ENCODE measurements at regions not wholly inside any gene's neighbourhood (a gene's known extent, or its start where the extent isn't known, plus 50 kb on each side); places are given as distances from the start of the nearest gene placed in this dataset.
"Not testable (repeated sequence)": the region's sequence is repeated elsewhere in the genome, so short reads cannot be mapped to it uniquely, and the experiment has no call there.

GRCh38 chr6:23752414-23752813 lies 373.6 kb upstream of the NRSN1 start:
- no peak for DNase-seq (ENCODE audit: low spot score)

DNA sequence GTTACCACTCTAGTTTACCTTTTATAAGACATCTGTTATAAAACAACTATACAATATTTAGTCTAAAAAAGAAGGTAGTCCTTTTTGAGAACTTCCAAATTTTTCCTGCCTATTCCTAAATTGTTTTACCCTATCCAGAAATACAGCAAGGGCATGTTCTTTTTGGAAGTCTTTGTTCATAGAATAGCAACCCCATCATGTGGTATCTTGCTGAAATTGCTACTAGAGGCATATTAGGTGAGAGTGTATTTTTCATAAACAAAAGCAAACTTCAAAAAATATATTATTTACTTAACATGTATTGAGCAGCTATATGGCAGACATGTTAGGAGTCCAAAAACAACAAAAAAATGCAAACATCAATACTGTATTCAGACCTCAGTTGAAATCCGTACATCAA lies 371.8 kb upstream of the NRSN1 start:
- DNase-seq (ENCODE audit: low spot score) = no peak

DNA sequence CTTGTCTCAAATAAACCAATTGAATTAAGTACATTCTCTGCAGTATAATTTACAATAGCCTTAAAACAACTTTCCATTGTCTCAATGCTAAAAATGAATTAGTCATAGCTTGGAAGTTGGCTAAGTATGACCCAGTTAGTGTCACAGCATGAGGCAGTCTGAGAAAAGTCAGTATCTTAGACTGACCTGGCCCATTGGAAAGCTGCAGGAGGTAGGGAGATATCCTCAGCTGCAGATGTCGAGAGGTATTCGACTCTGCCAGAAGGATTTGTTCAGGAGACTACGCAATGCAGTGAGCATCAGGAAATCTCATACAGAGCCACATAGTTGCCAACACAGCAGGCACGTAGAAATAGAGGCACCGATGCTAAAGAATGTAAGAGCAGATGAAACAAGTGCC lies 350.9 kb upstream of the NRSN1 start:
- no peak for DNase-seq (ENCODE audit: low spot score)

- DNase-seq (ENCODE audit: low spot score) = no peak
Measured at GRCh38 chr6:23783901-23784300, 342.1 kb upstream of the NRSN1 start.

GRCh38 chr6:23784301-23784919 lies 341.6 kb upstream of the NRSN1 start:
- no peak for DNase-seq (ENCODE audit: low spot score)

DNA sequence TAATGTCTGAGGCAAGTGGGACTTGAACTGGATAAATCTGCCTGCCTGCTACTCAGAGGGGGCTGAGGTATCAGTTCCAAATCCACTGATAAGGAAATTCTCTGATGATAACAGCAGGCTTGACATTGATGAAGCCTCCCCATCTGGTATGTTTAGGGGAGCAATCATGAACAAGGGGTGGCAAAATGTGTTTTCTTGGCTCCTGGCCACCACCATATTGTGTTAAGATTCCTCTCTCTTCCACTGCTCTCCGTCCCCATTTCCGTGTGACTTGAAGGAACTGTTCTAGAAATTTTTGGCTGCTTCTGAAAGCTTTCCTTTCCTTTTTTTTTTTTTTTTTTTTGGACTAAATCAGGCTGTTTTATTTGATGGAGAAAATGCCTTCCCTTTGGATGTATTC lies 335.3 kb upstream of the NRSN1 start:
- no peak for DNase-seq (ENCODE audit: low spot score)

DNA sequence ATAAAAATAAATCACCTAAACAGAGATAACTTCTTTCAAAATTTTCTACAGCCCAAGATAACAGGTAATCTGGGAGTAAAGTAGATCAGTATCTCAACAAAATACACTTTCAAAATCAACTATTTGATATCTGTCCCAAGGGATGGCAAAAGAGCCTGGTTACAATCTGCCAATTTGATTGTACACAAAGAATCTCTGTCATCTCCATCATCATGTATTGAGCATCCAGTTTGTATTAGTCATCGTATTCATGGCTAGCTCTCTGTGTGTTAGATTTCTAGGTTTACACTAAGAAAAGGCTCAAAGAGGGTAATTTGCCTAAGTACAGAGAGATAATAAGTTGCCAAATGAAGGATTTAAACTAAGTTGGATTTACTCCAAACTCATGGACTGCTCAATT lies 329.0 kb upstream of the NRSN1 start:
- DNase-seq (ENCODE audit: low spot score) = no peak

- DNase-seq (ENCODE audit: low spot score) = not testable (repeated sequence)
Measured at GRCh38 chr6:23804289-23804688, 321.7 kb upstream of the NRSN1 start.

DNA sequence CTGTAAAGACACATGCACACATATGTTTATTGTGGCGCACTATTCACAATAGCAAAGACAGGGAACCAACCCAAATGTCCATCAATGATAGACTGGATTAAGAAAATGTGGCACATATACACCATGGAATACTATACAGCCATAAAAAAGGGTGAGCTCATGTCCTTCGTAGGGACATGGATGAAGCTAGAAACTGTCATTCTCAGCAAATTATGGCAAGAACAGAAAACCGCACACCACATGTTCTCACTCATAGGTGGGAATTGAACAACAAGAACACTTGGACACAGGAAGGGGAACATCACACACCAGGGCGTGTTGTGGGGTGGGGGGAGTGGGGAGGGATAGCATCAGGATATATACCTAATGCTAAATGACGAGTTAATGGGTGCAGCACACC lies 304.9 kb upstream of the NRSN1 start:
- DNase-seq (ENCODE audit: low spot score) = not testable (repeated sequence)

GRCh38 chr6:23823421-23823820 lies 302.6 kb upstream of the NRSN1 start:
- no peak for DNase-seq (ENCODE audit: low spot score)

DNA sequence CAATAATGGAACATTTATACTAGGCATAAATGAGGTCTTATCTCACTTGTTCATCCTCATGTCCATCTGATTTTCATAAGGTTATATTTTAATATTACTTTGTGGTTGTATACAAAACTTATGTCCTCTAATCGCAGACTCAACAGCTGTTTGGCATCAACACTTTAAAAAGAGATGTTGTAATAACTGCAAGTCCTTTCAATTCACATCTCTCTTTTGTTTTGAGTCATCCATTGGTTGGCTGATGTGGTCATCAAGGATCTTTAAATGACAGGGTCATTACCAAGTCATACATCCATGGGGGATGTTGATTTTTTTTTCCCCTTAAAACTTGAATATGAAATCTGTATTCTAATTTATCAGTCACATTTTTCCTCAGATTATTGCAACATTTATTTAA lies 299.4 kb upstream of the NRSN1 start:
- no peak for DNase-seq (ENCODE audit: low spot score)

GRCh38 chr6:23828861-23829260 lies 297.2 kb upstream of the NRSN1 start:
- no peak for DNase-seq (ENCODE audit: low spot score)

DNA sequence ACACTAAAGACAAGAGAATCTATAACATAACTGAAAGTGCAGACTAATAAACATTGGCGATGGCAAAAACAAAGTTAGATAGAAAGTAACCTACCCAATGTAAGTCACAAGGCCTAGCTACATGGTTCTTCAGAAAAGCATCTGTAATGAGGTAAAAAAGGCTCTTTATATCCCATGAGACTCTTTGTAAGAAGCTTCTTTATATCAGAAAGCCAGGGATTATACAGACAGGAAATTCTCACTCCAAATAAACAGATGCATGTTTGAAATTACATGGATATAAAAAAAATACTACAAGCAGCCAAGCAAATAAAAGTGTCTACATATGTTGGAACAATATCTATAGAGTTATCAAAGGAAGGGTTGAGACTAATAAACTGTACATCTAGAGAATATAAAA lies 284.9 kb upstream of the NRSN1 start:
- no peak for DNase-seq (ENCODE audit: low spot score)

GRCh38 chr6:23842760-23843159 lies 283.3 kb upstream of the NRSN1 start:
- DNase-seq (ENCODE audit: low spot score) = no peak

DNA sequence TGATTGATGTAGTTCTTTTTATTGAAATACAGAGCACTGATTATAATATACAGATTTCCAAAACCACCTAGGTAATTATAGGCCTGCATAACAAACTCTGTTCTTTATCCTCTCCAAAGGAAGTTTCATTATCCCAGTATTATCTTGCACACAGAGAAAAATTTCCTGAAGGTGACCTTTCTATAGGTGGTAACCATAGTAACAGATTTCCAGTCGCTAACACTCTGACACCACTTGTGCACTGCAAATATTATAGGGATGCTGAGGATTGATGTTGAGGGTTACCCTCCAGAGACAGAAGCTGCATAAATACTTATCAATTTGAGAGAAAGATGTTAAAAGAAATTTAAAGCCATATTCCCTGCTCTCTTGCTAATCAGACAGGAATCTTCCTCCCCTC lies 274.5 kb upstream of the NRSN1 start:
- DNase-seq (ENCODE audit: low spot score) = no peak

GRCh38 chr6:23853566-23854133 lies 272.4 kb upstream of the NRSN1 start:
- not testable (repeated sequence) for DNase-seq (ENCODE audit: low spot score)

DNA sequence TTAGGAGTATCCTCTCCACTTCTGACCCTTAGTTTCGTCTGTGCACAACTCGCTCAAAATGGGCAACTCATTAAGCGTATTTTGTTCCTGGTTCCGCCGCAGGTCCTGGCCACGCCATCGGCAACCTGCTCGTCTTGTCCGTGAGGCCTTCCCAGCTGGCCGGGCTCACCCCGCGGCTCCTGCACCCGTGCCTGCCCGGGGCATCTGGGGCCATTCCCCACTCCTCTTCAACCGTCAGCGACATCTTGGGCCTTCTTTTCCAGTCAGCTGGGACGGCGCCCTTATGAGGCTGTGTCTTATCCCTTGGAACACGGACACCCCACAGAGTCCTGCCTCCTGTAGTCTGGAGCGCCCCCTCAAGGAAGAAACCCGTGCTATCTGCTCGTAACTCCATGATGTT lies 271.9 kb upstream of the NRSN1 start:
- not testable (repeated sequence) for DNase-seq (ENCODE audit: low spot score)

GRCh38 chr6:23855497-23856116 lies 270.4 kb upstream of the NRSN1 start:
- DNase-seq (ENCODE audit: low spot score) = no peak

- DNase-seq (ENCODE audit: low spot score) = no peak
Measured at GRCh38 chr6:23870496-23870895, 255.5 kb upstream of the NRSN1 start.

GRCh38 chr6:23873161-23873560 lies 252.9 kb upstream of the NRSN1 start:
- DNase-seq (ENCODE audit: low spot score) = no peak

GRCh38 chr6:23875006-23875405 lies 251.0 kb upstream of the NRSN1 start:
- DNase-seq (ENCODE audit: low spot score) = no peak

- DNase-seq (ENCODE audit: low spot score) = no peak
Measured at GRCh38 chr6:23879816-23880215, 246.2 kb upstream of the NRSN1 start.

DNA sequence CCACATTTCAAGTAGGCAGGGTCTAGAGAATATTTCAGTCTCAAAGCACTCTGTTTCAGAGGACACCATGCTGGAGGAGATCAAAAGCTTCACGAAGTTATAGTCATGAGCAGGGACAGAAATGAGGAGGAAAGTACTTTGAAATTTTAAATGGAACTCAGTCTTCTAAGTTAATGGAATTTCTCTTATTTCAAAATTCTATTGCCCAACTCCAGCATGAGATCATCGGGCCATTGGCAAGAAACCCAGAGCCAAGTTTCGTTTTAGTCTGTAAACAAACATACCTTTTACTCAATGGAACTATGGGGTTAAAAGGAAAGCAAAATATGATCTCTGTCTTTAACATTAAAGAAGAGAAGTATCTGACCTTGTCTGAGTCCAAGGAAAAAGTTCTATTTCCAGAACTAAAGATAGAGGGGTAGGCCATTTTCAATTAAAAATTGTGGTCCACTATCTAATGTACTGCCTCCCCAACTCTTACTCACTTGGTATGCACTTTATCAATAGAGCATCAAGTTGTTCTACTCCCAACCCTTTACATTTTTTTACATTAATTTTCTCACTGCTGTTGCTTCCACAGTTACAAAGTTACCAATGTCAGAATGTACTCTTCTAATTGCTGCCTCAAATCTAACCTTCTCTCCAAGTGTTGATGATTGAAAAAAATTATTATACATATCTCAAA lies 235.3 kb upstream of the NRSN1 start:
- DNase-seq (ENCODE audit: low spot score) = no peak

Data from ureter (tissue), 1 donor.